ENCODE measurements at regions not wholly inside any gene's neighbourhood (a gene's known extent, or its start where the extent isn't known, plus 50 kb on each side); places are given as distances from the start of the nearest gene placed in this dataset.

GRCh38 chr15:96888764-96889163 is 558.3 kb downstream of the NR2F2 start:
- no peak for DNase-seq (ENCODE audit: low read depth in 1 of 2, low spot score in 1 of 2)

GRCh38 chr15:96889734-96890480 is 559.4 kb downstream of the NR2F2 start:
- no peak for DNase-seq (ENCODE audit: low read depth in 1 of 2, low spot score in 1 of 2)

- DNase-seq (ENCODE audit: low read depth in 1 of 2, low spot score in 1 of 2) = no peak
Observed at GRCh38 chr15:96891046-96891445, 560.5 kb downstream of the NR2F2 start.

- no peak for DNase-seq (ENCODE audit: low read depth in 1 of 2, low spot score in 1 of 2)
Observed at GRCh38 chr15:96893159-96893906, 562.8 kb downstream of the NR2F2 start.

- no peak for DNase-seq (ENCODE audit: low read depth in 1 of 2, low spot score in 1 of 2)
Observed at GRCh38 chr15:96894659-96895058, 564.2 kb downstream of the NR2F2 start.

- DNase-seq (ENCODE audit: low read depth in 1 of 2, low spot score in 1 of 2) = no peak
Observed at GRCh38 chr15:96896766-96897165, 566.3 kb downstream of the NR2F2 start.

GRCh38 chr15:96914081-96914480 is 583.6 kb downstream of the NR2F2 start:
- DNase-seq (ENCODE audit: low read depth in 1 of 2, low spot score in 1 of 2) = no peak

GRCh38 chr15:96916750-96917149 is 586.2 kb downstream of the NR2F2 start:
- no peak for DNase-seq (ENCODE audit: low read depth in 1 of 2, low spot score in 1 of 2)

- no peak for DNase-seq (ENCODE audit: low read depth in 1 of 2, low spot score in 1 of 2)
Observed at GRCh38 chr15:96924570-96924969, 594.1 kb downstream of the NR2F2 start.

GRCh38 chr15:96947296-96948229 is 617.1 kb downstream of the NR2F2 start:
- DNase-seq (ENCODE audit: low read depth in 1 of 2, low spot score in 1 of 2) = no peak

- DNase-seq (ENCODE audit: low read depth in 1 of 2, low spot score in 1 of 2) = no peak
Observed at GRCh38 chr15:96948981-96949380, 618.5 kb downstream of the NR2F2 start.

GRCh38 chr15:96958721-96959120 is 628.2 kb downstream of the NR2F2 start:
- DNase-seq (ENCODE audit: low read depth in 1 of 2, low spot score in 1 of 2) = no peak

- no peak for DNase-seq (ENCODE audit: low read depth in 1 of 2, low spot score in 1 of 2)
Observed at GRCh38 chr15:96959501-96959900, 629.0 kb downstream of the NR2F2 start.

GRCh38 chr15:96960711-96961480 is 630.4 kb downstream of the NR2F2 start:
- DNase-seq (ENCODE audit: low read depth in 1 of 2, low spot score in 1 of 2) = no peak

- DNase-seq (ENCODE audit: low read depth in 1 of 2, low spot score in 1 of 2) = no peak
Observed at GRCh38 chr15:96966554-96966953, 636.1 kb downstream of the NR2F2 start.

GRCh38 chr15:96969732-96970710 is 639.5 kb downstream of the NR2F2 start:
- no peak for DNase-seq (ENCODE audit: low read depth in 1 of 2, low spot score in 1 of 2)

GRCh38 chr15:96972201-96972600 is 641.7 kb downstream of the NR2F2 start:
- no peak for DNase-seq (ENCODE audit: low read depth in 1 of 2, low spot score in 1 of 2)

GRCh38 chr15:96974761-96975160 is 644.3 kb downstream of the NR2F2 start:
- no peak for DNase-seq (ENCODE audit: low read depth in 1 of 2, low spot score in 1 of 2)

GRCh38 chr15:96977886-96978285 is 647.4 kb downstream of the NR2F2 start:
- no peak for DNase-seq (ENCODE audit: low read depth in 1 of 2, low spot score in 1 of 2)

Measured in activated T-helper 1 cell treated with anti-CD3 and anti-CD28 coated beads, Interleukin-2, amount 50 U/mL, for 16 hours (primary cell).